ENCODE measurements at regions not wholly inside any gene's neighbourhood (a gene's known extent, or its start where the extent isn't known, plus 50 kb on each side); places are given as distances from the start of the nearest gene placed in this dataset.

DNA sequence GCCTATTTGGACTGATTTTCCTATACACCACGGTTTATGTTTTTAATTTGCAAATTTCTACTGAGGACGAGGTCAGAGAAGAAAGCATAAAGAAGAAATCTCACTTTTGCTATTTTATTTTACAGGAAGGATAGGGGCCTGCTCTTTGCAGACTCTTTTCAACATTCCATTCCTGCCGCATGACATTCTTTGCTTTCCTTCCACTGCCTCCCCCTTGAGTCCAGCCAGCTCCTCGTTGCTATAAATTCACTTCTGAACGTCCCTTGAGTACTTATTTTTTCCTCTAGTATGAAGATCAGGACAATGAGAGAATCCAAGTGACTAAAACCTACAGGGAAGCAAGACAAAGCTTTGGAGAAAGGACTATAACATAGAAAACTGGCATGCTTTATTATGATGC is 53.4 kb upstream of the PTGFR start:
- no peak for ATAC-seq
- H3K4me1 ChIP-seq (ENCODE audit: low read depth): no peaks in the 10 kb centered on the region
- H3K4me3 ChIP-seq: no peak overlapping the region
- no peak for DNase-seq
- H3K9me3 ChIP-seq: no peaks in the 10 kb centered on the region
- intact Hi-C loops (cut with DNase I, micrococcal nuclease): no loop called here
- TF ChIP-seq, protein P1, sequence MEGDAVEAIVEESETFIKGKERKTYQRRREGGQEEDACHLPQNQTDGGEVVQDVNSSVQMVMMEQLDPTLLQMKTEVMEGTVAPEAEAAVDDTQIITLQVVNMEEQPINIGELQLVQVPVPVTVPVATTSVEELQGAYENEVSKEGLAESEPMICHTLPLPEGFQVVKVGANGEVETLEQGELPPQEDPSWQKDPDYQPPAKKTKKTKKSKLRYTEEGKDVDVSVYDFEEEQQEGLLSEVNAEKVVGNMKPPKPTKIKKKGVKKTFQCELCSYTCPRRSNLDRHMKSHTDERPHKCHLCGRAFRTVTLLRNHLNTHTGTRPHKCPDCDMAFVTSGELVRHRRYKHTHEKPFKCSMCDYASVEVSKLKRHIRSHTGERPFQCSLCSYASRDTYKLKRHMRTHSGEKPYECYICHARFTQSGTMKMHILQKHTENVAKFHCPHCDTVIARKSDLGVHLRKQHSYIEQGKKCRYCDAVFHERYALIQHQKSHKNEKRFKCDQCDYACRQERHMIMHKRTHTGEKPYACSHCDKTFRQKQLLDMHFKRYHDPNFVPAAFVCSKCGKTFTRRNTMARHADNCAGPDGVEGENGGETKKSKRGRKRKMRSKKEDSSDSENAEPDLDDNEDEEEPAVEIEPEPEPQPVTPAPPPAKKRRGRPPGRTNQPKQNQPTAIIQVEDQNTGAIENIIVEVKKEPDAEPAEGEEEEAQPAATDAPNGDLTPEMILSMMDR (IDR thresholded peaks at IDR 0.05): no peak
- no peaks in the 10 kb centered on the region for H3K36me3 ChIP-seq (ENCODE audit: low read depth)

DNA sequence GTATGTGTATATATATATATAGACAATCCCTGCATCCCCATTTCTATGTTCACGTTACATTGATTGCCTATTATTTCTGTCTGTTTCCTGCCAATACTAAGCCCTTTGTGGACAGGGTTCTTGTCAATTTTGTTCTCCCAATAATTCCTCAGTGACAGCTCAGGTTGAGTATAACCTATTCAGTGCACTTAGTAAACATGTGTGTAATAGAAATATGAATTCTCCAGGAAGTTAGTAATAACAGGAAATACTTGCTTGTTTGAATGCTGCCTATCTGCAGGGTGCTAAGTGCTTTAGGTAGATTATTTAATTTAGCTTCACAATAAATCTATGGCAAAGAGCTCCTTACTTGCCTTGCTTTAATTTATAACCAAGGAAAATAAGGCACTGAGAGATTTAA is 52.8 kb upstream of the PTGFR start:
- intact Hi-C loops (cut with DNase I, micrococcal nuclease): no loop called here
- no peaks in the 10 kb centered on the region for H3K36me3 ChIP-seq (ENCODE audit: low read depth)
- H3K9me3 ChIP-seq: no peaks in the 10 kb centered on the region
- DNase-seq: no peak
- TF ChIP-seq, protein P1 (IDR thresholded peaks at IDR 0.05): no peak
- no peaks in the 10 kb centered on the region for H3K4me1 ChIP-seq (ENCODE audit: low read depth)
- ATAC-seq: no peak
- no peak overlapping the region for H3K4me3 ChIP-seq

DNA sequence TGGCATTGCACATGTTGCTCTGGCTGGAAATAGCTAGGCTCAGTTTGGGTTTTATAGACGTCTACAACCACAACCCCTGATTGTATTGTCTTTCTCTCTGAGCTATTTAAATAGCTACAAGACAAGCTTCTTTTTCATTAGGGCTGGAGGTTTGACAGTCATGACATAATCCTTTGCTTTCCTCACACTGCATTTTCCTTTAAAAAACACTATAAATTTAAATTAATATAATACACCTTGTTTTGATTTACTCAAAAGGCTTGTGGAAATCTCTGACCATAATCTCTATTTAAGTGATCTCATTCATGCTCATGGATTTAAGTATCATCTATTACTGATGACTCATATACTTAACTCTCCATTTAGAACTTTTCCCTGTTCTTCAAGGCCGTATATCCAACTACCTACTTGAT is 50.4 kb upstream of the PTGFR start:
- DNase-seq (no peak), ATAC-seq (no peak)
- intact Hi-C loops (cut with DNase I, micrococcal nuclease): no loop called here
- TF ChIP-seq, protein P1 (IDR thresholded peaks at IDR 0.05): no peak
- Histone ChIP-seq H3K9me3 (no peaks in the 10 kb centered on the region), H3K4me3 (no peak overlapping the region), H3K4me1 (ENCODE audit: low read depth) (no peaks in the 10 kb centered on the region), H3K36me3 (ENCODE audit: low read depth) (no peaks in the 10 kb centered on the region)
